Esophagus muscularis mucosa (tissue), 4 donors: ENCODE measurements at regions not wholly inside any gene's neighbourhood (a gene's known extent, or its start where the extent isn't known, plus 50 kb on each side); places are given as distances from the start of the nearest gene placed in this dataset.
"Not testable (repeated sequence)": the region's sequence is repeated elsewhere in the genome, so short reads cannot be mapped to it uniquely, and the experiment has no call there.

Experiments used
- DNase-seq: peaks from one replicate; pipeline ENCODE4 v3.0.0-alpha.2; 2017; ENCODE audit errors: extremely low spot score
- H3K27ac ChIP-seq, 4 donors: fragments of 200-600 bp; sonication (generic); replicated peaks in 1 of 4; 1 replicate in 3 of 4; 2 replicates in 1 of 4; pipeline ENCODE4 v1.5.1; 2016 to 2019; ENCODE audit warnings: mild to moderate bottlenecking in 1 of 4
- H3K27me3 ChIP-seq, 4 donors: fragments of 200-600 bp; sonication (generic); one replicate each; pipeline versions ENCODE4 v1.5.1 to v1.6.0; 2016 to 2019
- H3K36me3 ChIP-seq, 4 donors: fragments of 200-600 bp; sonication (generic); one replicate each; pipeline ENCODE4 v1.5.1; 2016 to 2019
- H3K4me1 ChIP-seq, 4 donors: fragments of 200-600 bp; sonication (generic); one replicate each; pipeline ENCODE4 v1.5.1; 2016 to 2019
- H3K4me3 ChIP-seq, 4 donors: fragments of 200-600 bp; sonication (generic); 1 replicate in 2 of 4; 2 replicates in 2 of 4; pipeline ENCODE4 v1.5.1; 2016 to 2019; ENCODE audit warnings: mild to moderate bottlenecking in 4 of 4, moderate library complexity in 1 of 4
- H3K9me3 ChIP-seq, 4 donors: fragments of 200-600 bp; sonication (generic); 1 replicate in 3 of 4; 2 replicates in 1 of 4; pipeline ENCODE4 v1.5.1; 2016 to 2019
- EP300 ChIP-seq: sonication (generic); formaldehyde crosslinking; IDR thresholded peaks from one replicate; pipeline ENCODE4 v1.6.1; 2017; ENCODE audit warnings: antibody characterized with exemption
- POLR2A ChIP-seq: fragments of 450-650 bp; IDR thresholded peaks from one replicate; pipeline ENCODE4 v1.6.1; 2017; ENCODE audit warnings: antibody characterized with exemption, moderate library complexity, mild to moderate bottlenecking, low read depth
- POLR2AphosphoS5 ChIP-seq, 2 donors: sonication (generic); formaldehyde crosslinking; IDR thresholded peaks; one replicate each; pipeline ENCODE4 v1.6.1; 2017; ENCODE audit warnings: antibody characterized with exemption in 2 of 2
- WGBS: methylation state at CpG from one replicate; pipeline ENCODE4 v1.1.5; 2018; 5-methylcytosine and 5-hydroxymethylcytosine counted together
- intact Hi-C: fragments of 100-400 bp; cut with DNase I; formaldehyde crosslinking; loops from one replicate; pipeline ENCODE4 v1.15.1; 2023
- TF ChIP-seq, protein P1 (sequence below), 3 experiments: fragments of 200-600 bp in 2 of 3; fragments of 450-650 bp in 1 of 3; sonication (generic) in 2 of 3; IDR thresholded peaks; one replicate each; pipeline ENCODE4 v1.5.1; 2017 to 2019; ENCODE audit warnings: antibody characterized with exemption in 3 of 3, mild to moderate bottlenecking in 2 of 3, moderate library complexity in 1 of 3

DNA sequence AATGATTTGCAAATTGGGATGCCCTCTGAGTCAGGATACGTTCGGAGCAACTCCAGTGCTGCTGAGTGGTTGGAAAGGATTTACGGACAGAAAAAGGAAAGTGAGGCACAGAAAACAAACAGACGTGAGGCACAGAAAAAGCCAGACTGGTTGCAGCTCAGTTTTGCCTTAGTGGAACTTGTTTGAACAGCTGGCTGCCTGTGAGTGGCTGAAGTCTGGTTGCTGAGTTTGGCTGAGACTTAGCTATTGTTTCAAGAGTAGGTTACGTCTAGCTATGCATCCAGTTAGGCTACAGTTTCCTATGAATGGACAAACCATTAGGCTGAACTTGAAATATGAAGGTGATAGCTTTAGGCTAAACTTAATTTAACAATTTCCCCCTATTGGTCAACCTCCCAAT, 256.6 kb downstream of the VAPA start:
- intact Hi-C loops = no loop called here
- H3K4me3 ChIP-seq = no peak overlapping the region
- no peak overlapping the region for H3K27ac ChIP-seq
- H3K27me3 ChIP-seq = no peaks in the 10 kb centered on the region
- no peaks in the 10 kb centered on the region for H3K36me3 ChIP-seq
- 83% methylated on average over 5 of the region's 5 CpGs for WGBS
- TF ChIP-seq POLR2A (no peak), POLR2AphosphoS5 (IDR thresholded peaks at IDR 0.05) (no peak)
- TF ChIP-seq, protein P1, sequence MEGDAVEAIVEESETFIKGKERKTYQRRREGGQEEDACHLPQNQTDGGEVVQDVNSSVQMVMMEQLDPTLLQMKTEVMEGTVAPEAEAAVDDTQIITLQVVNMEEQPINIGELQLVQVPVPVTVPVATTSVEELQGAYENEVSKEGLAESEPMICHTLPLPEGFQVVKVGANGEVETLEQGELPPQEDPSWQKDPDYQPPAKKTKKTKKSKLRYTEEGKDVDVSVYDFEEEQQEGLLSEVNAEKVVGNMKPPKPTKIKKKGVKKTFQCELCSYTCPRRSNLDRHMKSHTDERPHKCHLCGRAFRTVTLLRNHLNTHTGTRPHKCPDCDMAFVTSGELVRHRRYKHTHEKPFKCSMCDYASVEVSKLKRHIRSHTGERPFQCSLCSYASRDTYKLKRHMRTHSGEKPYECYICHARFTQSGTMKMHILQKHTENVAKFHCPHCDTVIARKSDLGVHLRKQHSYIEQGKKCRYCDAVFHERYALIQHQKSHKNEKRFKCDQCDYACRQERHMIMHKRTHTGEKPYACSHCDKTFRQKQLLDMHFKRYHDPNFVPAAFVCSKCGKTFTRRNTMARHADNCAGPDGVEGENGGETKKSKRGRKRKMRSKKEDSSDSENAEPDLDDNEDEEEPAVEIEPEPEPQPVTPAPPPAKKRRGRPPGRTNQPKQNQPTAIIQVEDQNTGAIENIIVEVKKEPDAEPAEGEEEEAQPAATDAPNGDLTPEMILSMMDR (IDR thresholded peaks at IDR 0.05) = no peak
- H3K4me1 ChIP-seq = no peaks in the 10 kb centered on the region
- peak; percentile 55 for DNase-seq
- H3K9me3 ChIP-seq = no peaks in the 10 kb centered on the region

DNA sequence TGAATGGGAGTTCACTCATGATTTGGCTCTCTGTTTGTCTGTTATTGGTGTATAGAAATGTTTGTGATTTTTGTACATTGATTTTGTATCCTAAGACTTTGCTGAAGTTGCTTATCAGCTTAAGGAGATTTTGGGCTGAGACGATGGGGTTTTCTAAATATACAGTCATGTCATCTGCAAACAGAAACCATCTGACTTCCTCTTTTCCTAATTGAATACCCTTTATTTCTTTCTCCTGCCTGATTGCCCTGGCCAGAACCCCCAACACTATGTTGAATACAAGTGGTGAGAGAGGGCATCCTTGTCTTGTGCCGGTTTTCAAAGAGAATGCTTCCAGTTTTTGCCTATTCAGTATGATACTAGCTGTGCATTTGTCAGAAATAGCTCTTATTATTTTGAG, 261.5 kb downstream of the VAPA start:
- H3K27me3 ChIP-seq, H3K9me3 ChIP-seq, H3K4me3 ChIP-seq, DNase-seq, H3K4me1 ChIP-seq, H3K27ac ChIP-seq, H3K36me3 ChIP-seq, intact Hi-C loops: not testable (repeated sequence)
- 79% methylated on average over 2 of the region's 2 CpGs for WGBS

DNA sequence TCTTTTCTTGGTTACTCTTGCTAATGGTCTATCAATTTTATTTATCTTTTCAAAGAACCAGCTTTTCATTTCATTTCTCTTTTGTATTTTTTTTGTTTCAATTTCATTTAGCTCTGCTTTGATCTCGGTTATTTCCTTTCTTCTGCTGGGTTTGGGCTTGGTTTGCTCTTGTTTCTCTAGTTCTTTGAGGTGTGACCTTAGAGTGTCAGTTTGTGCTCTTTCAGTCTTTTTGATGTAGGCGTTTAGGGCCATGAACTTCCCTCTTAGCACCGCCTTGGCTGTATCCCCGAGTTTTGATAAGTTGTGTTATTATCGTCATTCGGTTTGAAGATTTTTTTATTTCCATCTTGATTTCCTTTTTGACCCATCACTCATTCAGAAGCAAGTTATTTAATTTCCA, 265.5 kb downstream of the VAPA start:
- H3K36me3 ChIP-seq, DNase-seq, H3K27ac ChIP-seq, H3K9me3 ChIP-seq, H3K4me1 ChIP-seq, H3K4me3 ChIP-seq, H3K27me3 ChIP-seq, intact Hi-C loops: not testable (repeated sequence)
- WGBS = 92% methylated on average over 6 of the region's 6 CpGs

DNA sequence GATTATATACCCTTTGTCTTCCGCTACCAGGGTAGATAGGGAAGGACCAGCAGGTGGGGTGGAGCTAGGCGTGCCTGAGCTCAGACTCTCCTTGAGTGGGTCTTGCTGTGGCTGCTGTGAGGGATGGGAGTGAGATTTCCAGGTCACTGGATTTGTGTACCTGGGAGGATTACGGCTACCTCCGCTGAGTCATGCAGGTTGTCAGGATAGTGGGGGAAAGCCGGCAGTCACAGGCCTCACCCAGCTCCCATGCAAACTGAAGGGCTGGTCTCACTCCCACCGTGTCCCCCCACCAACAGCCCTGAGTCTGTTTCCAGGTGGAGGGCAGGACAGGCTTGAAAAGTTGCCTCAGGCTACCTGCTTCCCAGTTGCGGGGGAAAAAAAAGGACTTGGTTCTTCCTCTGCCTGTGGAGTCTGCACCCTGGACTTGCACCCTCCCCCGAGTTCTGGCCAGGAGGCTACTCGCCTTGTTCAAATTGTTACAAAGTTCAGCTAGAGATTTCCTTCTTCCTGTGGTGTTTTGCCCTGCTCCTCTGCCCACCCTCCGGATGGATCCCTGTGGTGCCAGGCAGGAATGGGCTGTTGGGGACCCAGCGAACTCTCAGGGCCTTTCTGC, 268.3 kb downstream of the VAPA start:
- H3K9me3 ChIP-seq = no peaks in the 10 kb centered on the region
- 88% methylated on average over 10 of the region's 11 CpGs for WGBS
- TF ChIP-seq POLR2A (no peak), POLR2AphosphoS5 (IDR thresholded peaks at IDR 0.05) (no peak), EP300 (no peak)
- TF ChIP-seq, protein P1 (IDR thresholded peaks at IDR 0.05) = no peak
- no peak overlapping the region for H3K27ac ChIP-seq
- intact Hi-C loops = no loop called here
- H3K4me1 ChIP-seq = no peaks in the 10 kb centered on the region
- no peaks in the 10 kb centered on the region for H3K27me3 ChIP-seq
- H3K36me3 ChIP-seq = no peaks in the 10 kb centered on the region
- no peak for DNase-seq
- H3K4me3 ChIP-seq = no peak overlapping the region

DNA sequence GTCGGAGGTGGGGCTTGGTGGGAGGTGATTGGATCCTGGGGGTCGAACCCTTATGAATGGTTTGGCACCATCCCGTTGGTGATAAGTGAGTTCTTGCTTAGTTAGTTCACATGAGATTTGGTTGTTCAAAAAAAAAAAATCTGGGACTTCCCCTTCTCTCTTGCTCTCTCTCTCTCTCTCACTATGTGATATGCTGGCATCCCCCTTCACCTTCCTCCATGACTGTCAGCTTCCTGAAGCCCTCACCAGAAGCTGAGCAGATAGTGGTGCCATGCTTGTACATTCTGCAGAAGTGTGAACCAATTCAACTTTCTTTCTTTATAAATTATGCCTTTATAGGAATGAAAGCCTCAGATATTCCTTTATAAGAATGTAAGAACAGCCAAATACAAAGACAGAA, 269.7 kb upstream of the APCDD1 start:
- Histone ChIP-seq H3K9me3 (no peaks in the 10 kb centered on the region), H3K36me3 (no peaks in the 10 kb centered on the region), H3K27me3 (no peaks in the 10 kb centered on the region), H3K4me3 (no peak overlapping the region), H3K4me1 (no peaks in the 10 kb centered on the region), H3K27ac (no peak overlapping the region)
- intact Hi-C loops = no loop called here
- DNase-seq = no peak
- 92% methylated on average over 3 of the region's 3 CpGs for WGBS
- TF ChIP-seq EP300 (no peak), POLR2A (no peak), POLR2AphosphoS5 (IDR thresholded peaks at IDR 0.05) (no peak)
- TF ChIP-seq, protein P1 (IDR thresholded peaks at IDR 0.05) = no peak

DNA sequence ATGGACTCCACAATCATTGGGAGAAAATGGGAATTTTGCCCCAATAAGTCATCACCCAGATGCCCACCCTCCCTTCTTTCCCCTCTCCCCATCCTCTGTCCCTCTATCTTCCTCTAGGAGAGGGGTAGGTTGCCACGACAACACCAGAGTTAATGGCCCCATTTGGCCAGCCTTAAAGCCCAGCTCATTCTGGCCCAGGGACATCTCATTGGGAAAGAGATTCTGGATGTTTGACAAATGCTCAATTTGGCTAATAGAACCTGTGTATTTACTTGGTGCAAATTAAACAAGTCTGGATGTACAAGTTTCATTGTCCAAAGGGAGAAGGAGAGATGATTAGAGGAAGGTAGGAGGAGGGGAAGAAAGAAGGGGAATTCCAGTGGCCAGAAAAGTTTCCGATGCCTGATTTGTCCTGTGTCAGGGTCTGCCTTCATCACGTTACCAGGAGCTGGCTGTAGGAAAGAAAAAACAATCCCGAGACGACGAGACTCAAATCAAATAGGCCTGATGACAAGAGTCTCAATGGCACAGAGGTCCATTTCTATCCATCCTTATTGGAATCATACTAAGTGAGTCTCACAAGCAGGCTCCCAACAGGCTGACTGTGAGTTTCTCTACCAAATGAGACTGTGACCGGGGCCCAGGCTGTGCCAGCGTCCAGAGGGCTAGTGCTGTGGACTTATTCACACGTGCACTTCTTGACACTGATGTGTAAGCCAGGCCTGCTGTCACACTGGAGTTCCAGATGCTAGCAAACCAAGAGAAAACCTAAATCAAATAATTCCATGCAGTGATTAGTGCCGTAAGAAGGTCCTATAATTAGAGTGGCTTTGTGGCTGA, 265.2 kb upstream of the APCDD1 start:
- no peak for TF ChIP-seq POLR2A
- TF ChIP-seq POLR2AphosphoS5 (IDR thresholded peaks at IDR 0.05) = no peak
- TF ChIP-seq EP300 = no peak
- Histone ChIP-seq H3K36me3 (no peaks in the 10 kb centered on the region), H3K9me3 (no peaks in the 10 kb centered on the region), H3K4me3 (no peak overlapping the region), H3K27me3 (no peaks in the 10 kb centered on the region), H3K4me1 (peaks cover 0 to 4% (median 0%) of the 10 kb centered on the region in 4 donors), H3K27ac (no peak overlapping the region)
- no peak for DNase-seq
- intact Hi-C loops = no loop called here
- WGBS = 82% methylated on average over 10 of the region's 10 CpGs
